IMR-90 (cell line): ENCODE measurements at regions not wholly inside any gene's neighbourhood (a gene's known extent, or its start where the extent isn't known, plus 50 kb on each side); places are given as distances from the start of the nearest gene placed in this dataset.

ENCODE experiments used
- ATAC-seq: fragments of 200-7000 bp; cut with Tn5 transposase; 2 replicates; pipeline ENCODE4 v1.9.1; 2020; ENCODE audit warnings: low read depth, mild to moderate bottlenecking, moderate library complexity
- BruUV-seq: library from RNA; stranded (reverse); fragments of 400-500 nt; replicated peaks from 2 replicates; lab custom pipeline; 2021; lab: Mats Ljungman, UMichigan
- CTCF ChIA-PET: fragments of 300-600 bp; formaldehyde crosslinking; extraction: SDS; loops from one replicate; lab custom pipeline; 2021; ENCODE audit warnings: antibody characterized with exemption; lab: Yijun Ruan, JAX
- POLR2A ChIA-PET: fragments of 300-600 bp; sonication (Branson Sonifier 250); formaldehyde crosslinking; loops from one replicate; lab custom pipeline; 2022; ENCODE audit warnings: antibody characterized with exemption; ENCODE audit not compliant: unreplicated experiment; lab: Charles Lee
- DNase-seq: peaks from one replicate; pipeline ENCODE4 v3.0.0; 2013
- H2AFZ ChIP-seq: replicated peaks from 2 replicates; pipeline ENCODE3; 2013; ENCODE audit warnings: low read length, mild to moderate bottlenecking; ENCODE audit not compliant: poor library complexity
- H2AK5ac ChIP-seq: 2 replicates; pipeline ENCODE4 v1.6.1; 2013; ENCODE audit warnings: low read depth, low read length, inconsistent platforms
- H2AK9ac ChIP-seq: replicated peaks from 2 replicates; pipeline ENCODE3; 2013; ENCODE audit warnings: mild to moderate bottlenecking, low read depth, low read length, moderate library complexity; ENCODE audit not compliant: poor library complexity
- H2BK120ac ChIP-seq: 2 replicates; pipeline ENCODE4 v1.6.1; 2013; ENCODE audit warnings: low read depth, low read length, inconsistent platforms
- H2BK15ac ChIP-seq: 3 replicates; pipeline ENCODE4 v1.6.1; 2013; ENCODE audit warnings: low read depth, low read length, inconsistent platforms
- H2BK20ac ChIP-seq: 2 replicates; pipeline ENCODE4 v1.6.1; 2013; ENCODE audit warnings: low read depth, mild to moderate bottlenecking, inconsistent platforms, low read length, moderate library complexity
- H2BK5ac ChIP-seq: 2 replicates; pipeline ENCODE4 v1.6.1; 2013; ENCODE audit warnings: mild to moderate bottlenecking, low read depth, low read length, inconsistent platforms; ENCODE audit not compliant: poor library complexity, severe bottlenecking
- H3K14ac ChIP-seq: replicated peaks from 2 replicates; pipeline ENCODE4 v1.6.1; 2013; ENCODE audit warnings: low read depth, low read length, inconsistent platforms
- H3K18ac ChIP-seq: 2 replicates; pipeline ENCODE4 v1.6.1; 2013; ENCODE audit warnings: low read depth, low read length, control low read depth
- H3K23ac ChIP-seq: 2 replicates; pipeline ENCODE4 v1.6.1; 2013; ENCODE audit warnings: low read depth, low read length, inconsistent platforms
- H3K27ac ChIP-seq: 2 replicates; pipeline ENCODE4 v1.5.1; 2013; ENCODE audit warnings: mild to moderate bottlenecking, control low read depth, low read length; ENCODE audit not compliant: insufficient read depth
- H3K27me3 ChIP-seq: 2 replicates; pipeline ENCODE4 v1.6.1; 2013; ENCODE audit warnings: low read length; ENCODE audit not compliant: control insufficient read depth, insufficient read depth
- H3K36me3 ChIP-seq: 2 replicates; pipeline ENCODE4 v1.6.1; 2013; ENCODE audit warnings: low read length, mixed read lengths; ENCODE audit not compliant: control insufficient read depth, insufficient read depth
- H3K4ac ChIP-seq: 2 replicates; pipeline ENCODE4 v1.6.1; 2013; ENCODE audit warnings: low read depth, low read length, inconsistent platforms
- H3K4me1 ChIP-seq: 2 replicates; pipeline ENCODE4 v1.6.1; 2013; ENCODE audit warnings: low read length, mixed read lengths; ENCODE audit not compliant: control insufficient read depth, insufficient read depth
- H3K4me2 ChIP-seq: 2 replicates; pipeline ENCODE4 v1.6.1; 2013; ENCODE audit warnings: low read depth, mild to moderate bottlenecking, control low read depth, low read length, moderate library complexity
- H3K4me3 ChIP-seq: 2 replicates; pipeline ENCODE4 v1.5.1; 2013; ENCODE audit warnings: low read depth, mild to moderate bottlenecking, control low read depth, low read length, moderate library complexity; ENCODE audit not compliant: insufficient read depth
- H3K56ac ChIP-seq: 2 replicates; pipeline ENCODE4 v1.6.1; 2013; ENCODE audit warnings: low read length, inconsistent platforms; ENCODE audit not compliant: insufficient read depth; ENCODE audit errors: extremely low read depth
- H3K79me1 ChIP-seq, 2 experiments: 2 replicates each; pipeline ENCODE4 v1.6.1; 2013; ENCODE audit warnings: low read length in 2 of 2, inconsistent platforms in 1 of 2, low read depth in 1 of 2
- H3K9ac ChIP-seq: 2 replicates; pipeline ENCODE4 v1.6.1; 2013; ENCODE audit warnings: low read depth, low read length, control low read depth
- H3K9me1 ChIP-seq: 2 replicates; pipeline ENCODE4 v1.6.1; 2013; ENCODE audit warnings: low read length, inconsistent platforms; ENCODE audit not compliant: insufficient read depth
- H3K9me3 ChIP-seq: 2 replicates; pipeline ENCODE4 v1.6.1; 2013; ENCODE audit warnings: low read length; ENCODE audit not compliant: control insufficient read depth, insufficient read depth
- H4K20me1 ChIP-seq: 2 replicates; pipeline ENCODE4 v1.6.1; 2013; ENCODE audit warnings: low read length, inconsistent platforms; ENCODE audit not compliant: insufficient read depth
- H4K5ac ChIP-seq: 2 replicates; pipeline ENCODE4 v1.6.1; 2013; ENCODE audit warnings: mild to moderate bottlenecking, low read depth, low read length, control low read depth
- H4K8ac ChIP-seq, 2 experiments: 2 replicates each; pipeline ENCODE4 v1.6.1; 2013; ENCODE audit warnings: low read depth in 2 of 2, low read length in 2 of 2, control low read depth in 1 of 2, inconsistent platforms in 1 of 2
- H4K91ac ChIP-seq: 2 replicates; pipeline ENCODE4 v1.6.1; 2013; ENCODE audit warnings: low read depth, low read length, inconsistent platforms; ENCODE audit not compliant: insufficient read depth
- BHLHE40 ChIP-seq: fragments of 150-350 bp; IDR thresholded peaks from 2 replicates; pipeline ENCODE4 v1.6.1; 2016; ENCODE audit warnings: mild to moderate bottlenecking, low read depth, low read length
- FOS ChIP-seq: fragments of 150-350 bp; IDR thresholded peaks from 2 replicates; pipeline ENCODE4 v1.6.1; 2016; ENCODE audit warnings: low read depth, low read length
- MAFK ChIP-seq: IDR thresholded peaks from 2 replicates; pipeline ENCODE4 v1.6.1; 2012; ENCODE audit warnings: low read depth, low read length, improper control_type of control experiment
- NFE2L2 ChIP-seq: fragments of 150-350 bp; IDR thresholded peaks from 2 replicates; pipeline ENCODE4 v1.6.1; 2016; ENCODE audit warnings: low read depth, mild to moderate bottlenecking, low read length
- RCOR1 ChIP-seq: IDR thresholded peaks from 2 replicates; pipeline ENCODE4 v1.6.1; 2012; ENCODE audit warnings: mild to moderate bottlenecking, low read length, improper control_type of control experiment; ENCODE audit not compliant: insufficient replicate concordance
- WGBS, 2 experiments: methylation state at CpG; one replicate each; pipeline versions ENCODE4 v1.1.5 to v1.1.7; 2013; ENCODE audit warnings: missing lambda C conversion rate in 2 of 2; ENCODE audit not compliant: insufficient read length in 1 of 2; ENCODE audit errors: extremely low coverage in 2 of 2; 5-methylcytosine and 5-hydroxymethylcytosine counted together
- dilution Hi-C: fragments of 300-500 bp; cut with HindIII; formaldehyde crosslinking; loops from one replicate; pipeline ENCODE4 v1.14.3; 2018; ENCODE audit warnings: low sequenced_read_pairs; ENCODE audit not compliant: unreplicated experiment
- in situ Hi-C: fragments of 300-500 bp; cut with MboI; formaldehyde crosslinking; loops from 3 replicates; pipeline ENCODE4 v1.14.3; 2019; ENCODE audit warnings: low sequenced_read_pairs, inconsistent platforms, mixed read lengths
- intact Hi-C: fragments of 100-400 bp; cut with micrococcal nuclease; formaldehyde crosslinking; loops from 2 replicates; pipeline ENCODE4 v1.10.0; 2022
- TF ChIP-seq, protein P1 (sequence below): conservative IDR thresholded peaks from 2 replicates; pipeline ENCODE4 v1.5.1; 2012; ENCODE audit warnings: mild to moderate bottlenecking, low read depth, low read length, improper control_type of control experiment

DNA sequence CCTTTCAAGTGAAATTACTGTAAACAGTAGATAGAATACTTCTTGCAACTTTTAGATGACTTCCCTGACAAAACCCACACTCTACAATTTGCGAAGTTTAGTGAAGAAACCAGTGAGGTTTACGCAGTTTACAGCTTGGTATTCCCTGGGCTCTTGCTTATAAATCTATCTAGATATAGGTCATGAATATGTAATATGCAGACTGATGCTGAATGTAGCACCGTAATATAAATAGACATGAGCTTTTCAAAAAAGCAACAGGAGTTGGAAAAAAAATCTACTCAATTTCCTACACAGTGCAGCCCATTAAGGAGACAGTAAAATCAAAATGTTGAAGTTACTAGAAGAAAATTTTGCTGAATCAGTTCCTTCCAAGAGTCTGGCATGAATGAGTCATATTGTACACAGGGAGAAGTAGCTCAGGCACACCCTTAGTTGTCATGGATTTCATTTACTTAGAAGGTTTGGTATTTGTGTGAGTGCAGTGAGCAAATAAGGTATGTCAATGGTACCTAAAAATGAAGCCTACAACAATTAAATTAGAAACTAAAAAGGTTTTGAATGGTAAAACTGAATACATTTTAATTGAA lies 67.7 kb upstream of the NEUROD6 start:
- Histone ChIP-seq H4K91ac (no peak overlapping the region), H2BK5ac (no peak overlapping the region), H4K5ac (no peak overlapping the region), H3K27ac (no peak overlapping the region), H2AK5ac (no peak overlapping the region), H3K23ac (no peak overlapping the region), H3K18ac (no peak overlapping the region), H3K9me1 (no peaks in the 10 kb centered on the region), H3K4me2 (no peak overlapping the region), H3K9ac (no peak overlapping the region), H4K20me1 (no peaks in the 10 kb centered on the region), H4K8ac (no peak overlapping the region), H2AK9ac (no peak overlapping the region), H3K27me3 (no peaks in the 10 kb centered on the region), H2BK20ac (no peak overlapping the region), H3K79me1 (no peaks in the 10 kb centered on the region), H3K4me1 (no peaks in the 10 kb centered on the region), H2AFZ (no peak overlapping the region), H3K4ac (no peak overlapping the region), H3K4me3 (no peak overlapping the region), H3K56ac (no peak overlapping the region), H2BK15ac (no peak overlapping the region), H2BK120ac (no peak overlapping the region), H3K36me3 (no peaks in the 10 kb centered on the region), H3K14ac (no peak overlapping the region), H3K9me3 (no peaks in the 10 kb centered on the region)
- intact Hi-C loops (no loop called here), in situ Hi-C loops (no loop called here), dilution Hi-C loops (no loop called here)
- WGBS, 2 experiments, result no CpG with 5 or more reads among the region's 3 CpGs
- peak; percentile 2 for DNase-seq
- CTCF ChIA-PET, result interaction anchor here (0.6 kb wide), 1 partner anchor 1976 kb away, joined by 3 read pairs; no protein-coding TSS in a partner anchor
- no TSS peak for BruUV-seq
- POLR2A ChIA-PET, result no interaction called here
- ATAC-seq, result no peak
- TF ChIP-seq FOS, result no peak
- no peak for TF ChIP-seq BHLHE40
- no peak for TF ChIP-seq NFE2L2
- peak; percentile 67; the same call in 1 of the 2 replicates for TF ChIP-seq MAFK
- TF ChIP-seq RCOR1, result no peak
- TF ChIP-seq, protein P1, sequence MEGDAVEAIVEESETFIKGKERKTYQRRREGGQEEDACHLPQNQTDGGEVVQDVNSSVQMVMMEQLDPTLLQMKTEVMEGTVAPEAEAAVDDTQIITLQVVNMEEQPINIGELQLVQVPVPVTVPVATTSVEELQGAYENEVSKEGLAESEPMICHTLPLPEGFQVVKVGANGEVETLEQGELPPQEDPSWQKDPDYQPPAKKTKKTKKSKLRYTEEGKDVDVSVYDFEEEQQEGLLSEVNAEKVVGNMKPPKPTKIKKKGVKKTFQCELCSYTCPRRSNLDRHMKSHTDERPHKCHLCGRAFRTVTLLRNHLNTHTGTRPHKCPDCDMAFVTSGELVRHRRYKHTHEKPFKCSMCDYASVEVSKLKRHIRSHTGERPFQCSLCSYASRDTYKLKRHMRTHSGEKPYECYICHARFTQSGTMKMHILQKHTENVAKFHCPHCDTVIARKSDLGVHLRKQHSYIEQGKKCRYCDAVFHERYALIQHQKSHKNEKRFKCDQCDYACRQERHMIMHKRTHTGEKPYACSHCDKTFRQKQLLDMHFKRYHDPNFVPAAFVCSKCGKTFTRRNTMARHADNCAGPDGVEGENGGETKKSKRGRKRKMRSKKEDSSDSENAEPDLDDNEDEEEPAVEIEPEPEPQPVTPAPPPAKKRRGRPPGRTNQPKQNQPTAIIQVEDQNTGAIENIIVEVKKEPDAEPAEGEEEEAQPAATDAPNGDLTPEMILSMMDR, result no peak
